NCI-H187 treated with DMSO at 0.1 percent for 48 hours (cell line): ENCODE measurements at regions not wholly inside any gene's neighbourhood (a gene's known extent, or its start where the extent isn't known, plus 50 kb on each side); places are given as distances from the start of the nearest gene placed in this dataset.
"Not testable (repeated sequence)": the region's sequence is repeated elsewhere in the genome, so short reads cannot be mapped to it uniquely, and the experiment has no call there.

Source experiments
- DNase-seq: peaks from one replicate; lab custom pipeline; 2025; lab: John Stamatoyannopoulos, UW

GRCh38 chr5:124619121-124619520 is 127.3 kb downstream of the ZNF608 start:
- no peak for DNase-seq

GRCh38 chr5:124617787-124618186 is 128.7 kb downstream of the ZNF608 start:
- DNase-seq = no peak

- no peak for DNase-seq
These were observed 131.5 kb downstream of the ZNF608 start for GRCh38 chr5:124614836-124615385.

- no peak for DNase-seq
These were observed 132.3 kb downstream of the ZNF608 start for GRCh38 chr5:124614105-124614504.

GRCh38 chr5:124613273-124613953 is 133.0 kb downstream of the ZNF608 start:
- no peak for DNase-seq

GRCh38 chr5:124612023-124612422 is 134.4 kb downstream of the ZNF608 start:
- no peak for DNase-seq

- not testable (repeated sequence) for DNase-seq
These were observed 135.2 kb downstream of the ZNF608 start for GRCh38 chr5:124611262-124611661.

- not testable (repeated sequence) for DNase-seq
These were observed 136.8 kb downstream of the ZNF608 start for GRCh38 chr5:124609685-124610084.

GRCh38 chr5:124606543-124606942 is 139.9 kb downstream of the ZNF608 start:
- no peak for DNase-seq

- no peak for DNase-seq
These were observed 140.3 kb downstream of the ZNF608 start for GRCh38 chr5:124606093-124606492.

- no peak for DNase-seq
These were observed 140.9 kb downstream of the ZNF608 start for GRCh38 chr5:124605541-124605940.

GRCh38 chr5:124604419-124604818 is 142.0 kb downstream of the ZNF608 start:
- no peak for DNase-seq

GRCh38 chr5:124602925-124603650 is 143.4 kb downstream of the ZNF608 start:
- no peak for DNase-seq

- no peak for DNase-seq
These were observed 147.1 kb downstream of the ZNF608 start for GRCh38 chr5:124599028-124599973.

GRCh38 chr5:124596595-124597421 is 149.6 kb downstream of the ZNF608 start:
- DNase-seq = no peak

GRCh38 chr5:124593952-124594351 is 152.5 kb downstream of the ZNF608 start:
- DNase-seq = no peak

- DNase-seq = no peak
These were observed 153.5 kb downstream of the ZNF608 start for GRCh38 chr5:124592891-124593290.

GRCh38 chr5:124591583-124591982 is 154.9 kb downstream of the ZNF608 start:
- no peak for DNase-seq

- no peak for DNase-seq
These were observed 155.8 kb downstream of the ZNF608 start for GRCh38 chr5:124590686-124591085.

GRCh38 chr5:124587280-124587679 is 159.2 kb downstream of the ZNF608 start:
- no peak for DNase-seq

GRCh38 chr5:124584991-124585715 is 161.3 kb downstream of the ZNF608 start:
- DNase-seq = no peak
